ENCODE measurements at regions not wholly inside any gene's neighbourhood (a gene's known extent, or its start where the extent isn't known, plus 50 kb on each side); places are given as distances from the start of the nearest gene placed in this dataset.
"Not testable (repeated sequence)": the region's sequence is repeated elsewhere in the genome, so short reads cannot be mapped to it uniquely, and the experiment has no call there.

DNA sequence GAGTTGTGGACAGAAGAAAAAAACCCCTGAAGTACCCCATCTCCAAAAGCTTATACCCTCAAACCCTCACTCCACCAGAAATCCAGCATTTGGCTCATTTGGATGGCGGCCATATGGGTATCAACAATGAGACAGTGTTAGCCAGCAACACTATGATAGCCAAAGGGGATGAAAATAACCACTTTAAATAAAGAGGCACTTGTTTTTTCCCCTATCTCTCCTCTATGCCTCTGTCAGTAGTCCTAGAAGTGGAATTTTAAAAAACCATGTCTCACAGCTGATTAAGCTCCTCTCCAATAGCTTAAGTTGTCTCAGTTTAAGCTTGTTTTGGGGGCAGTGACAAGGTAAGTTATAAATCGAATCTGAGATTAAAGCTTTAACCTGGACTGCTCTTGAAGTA is 124.0 kb downstream of the MOSPD2 start:
- DNase-seq (ENCODE audit: low read depth): no peak
- Histone ChIP-seq H3K27me3 (ENCODE audit: control insufficient read depth, insufficient read depth, low read length) (no peaks in the 10 kb centered on the region), H3K36me3 (ENCODE audit: control insufficient read depth, insufficient read depth, low read length) (no peaks in the 10 kb centered on the region), H3K4me3 (ENCODE audit: low read depth, low read length) (no peak overlapping the region)
- TF ChIP-seq CTCF (IDR thresholded peaks at IDR 0.05; ENCODE audit: insufficient read depth, low read length, poor library complexity, severe bottlenecking): no peak

DNA sequence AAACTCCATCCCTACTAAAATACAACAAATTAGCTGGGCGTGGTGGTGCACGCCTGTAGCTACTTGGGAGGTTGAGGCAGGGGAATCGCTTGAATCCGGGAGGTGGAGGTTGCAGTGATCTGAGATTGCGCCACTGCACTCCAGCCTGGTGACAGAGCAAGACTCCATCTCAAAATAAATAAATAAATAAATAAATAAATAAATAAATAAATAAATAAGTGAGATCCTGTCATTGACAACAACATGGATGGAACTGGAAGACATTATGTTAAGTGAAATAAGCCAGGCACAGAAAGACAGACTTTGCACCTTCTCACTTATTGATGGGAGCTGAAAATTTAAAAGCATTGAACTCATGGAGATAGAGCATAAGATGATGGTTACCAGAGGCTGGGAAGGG is 111.2 kb downstream of the MOSPD2 start:
- not testable (repeated sequence) for DNase-seq (ENCODE audit: low read depth); H3K36me3 ChIP-seq (ENCODE audit: control insufficient read depth, insufficient read depth, low read length); H3K4me3 ChIP-seq (ENCODE audit: low read depth, low read length); H3K27me3 ChIP-seq (ENCODE audit: control insufficient read depth, insufficient read depth, low read length)
